ENCODE measurements at regions not wholly inside any gene's neighbourhood (a gene's known extent, or its start where the extent isn't known, plus 50 kb on each side); places are given as distances from the start of the nearest gene placed in this dataset.

DNA sequence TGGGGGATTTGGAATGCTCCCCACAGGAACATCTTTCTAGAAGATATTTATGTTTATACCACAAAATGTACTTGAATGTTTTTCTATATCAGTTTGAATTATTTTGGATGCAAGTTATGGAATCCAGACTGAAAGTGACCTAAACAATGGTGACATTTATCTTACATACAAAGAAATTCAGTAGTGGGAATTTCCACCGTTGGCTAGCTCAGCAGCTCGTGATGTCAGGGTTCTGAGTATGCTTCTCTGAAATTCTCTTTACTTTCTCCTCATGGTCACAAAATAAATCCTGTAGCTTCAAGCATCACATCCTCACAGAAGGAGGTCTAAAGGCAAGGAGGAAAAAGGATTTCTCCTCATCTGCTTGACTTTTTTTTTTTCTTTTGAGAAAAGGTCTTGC, 105.3 kb downstream of the AKAIN1 start:
- Mint-ChIP-seq H3K27me3 (no peaks in the 10 kb centered on the region), H3K4me1 (no peaks in the 10 kb centered on the region), H3K9me3 (no peaks in the 10 kb centered on the region), H3K4me3 (no peak overlapping the region), H3K36me3 (ENCODE audit: low read depth) (no peaks in the 10 kb centered on the region), H3K27ac (no peak overlapping the region)
- CTCF ChIA-PET = no interaction called here
- POLR2A ChIA-PET = no interaction called here
- DNase-seq = no peak

DNA sequence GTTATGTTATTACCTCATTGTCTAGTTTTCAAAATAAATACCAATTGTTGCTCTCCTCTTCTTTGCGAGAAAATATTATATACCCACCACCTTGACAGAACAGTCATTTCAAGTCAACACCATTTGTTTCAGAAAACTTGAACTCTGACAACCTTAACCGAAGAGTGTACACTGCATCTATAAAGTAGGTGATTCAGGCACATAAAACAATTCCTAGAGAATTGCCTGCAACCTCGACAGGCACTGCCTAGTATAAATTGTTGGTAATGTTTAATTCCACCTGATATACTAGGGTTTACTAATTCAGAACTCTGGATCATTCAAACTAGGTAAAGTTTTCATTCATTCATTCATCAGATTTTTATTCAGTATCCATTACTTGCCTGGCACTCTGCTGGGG, 121.8 kb downstream of the AKAIN1 start:
- POLR2A ChIA-PET = no interaction called here
- no peak overlapping the region for H3K4me3 Mint-ChIP-seq
- H3K9me3 Mint-ChIP-seq = no peaks in the 10 kb centered on the region
- H3K36me3 Mint-ChIP-seq (ENCODE audit: low read depth) = no peaks in the 10 kb centered on the region
- H3K27ac Mint-ChIP-seq = no peak overlapping the region
- DNase-seq = no peak
- no peaks in the 10 kb centered on the region for H3K27me3 Mint-ChIP-seq
- no peaks in the 10 kb centered on the region for H3K4me1 Mint-ChIP-seq
- CTCF ChIA-PET = no interaction called here

DNA sequence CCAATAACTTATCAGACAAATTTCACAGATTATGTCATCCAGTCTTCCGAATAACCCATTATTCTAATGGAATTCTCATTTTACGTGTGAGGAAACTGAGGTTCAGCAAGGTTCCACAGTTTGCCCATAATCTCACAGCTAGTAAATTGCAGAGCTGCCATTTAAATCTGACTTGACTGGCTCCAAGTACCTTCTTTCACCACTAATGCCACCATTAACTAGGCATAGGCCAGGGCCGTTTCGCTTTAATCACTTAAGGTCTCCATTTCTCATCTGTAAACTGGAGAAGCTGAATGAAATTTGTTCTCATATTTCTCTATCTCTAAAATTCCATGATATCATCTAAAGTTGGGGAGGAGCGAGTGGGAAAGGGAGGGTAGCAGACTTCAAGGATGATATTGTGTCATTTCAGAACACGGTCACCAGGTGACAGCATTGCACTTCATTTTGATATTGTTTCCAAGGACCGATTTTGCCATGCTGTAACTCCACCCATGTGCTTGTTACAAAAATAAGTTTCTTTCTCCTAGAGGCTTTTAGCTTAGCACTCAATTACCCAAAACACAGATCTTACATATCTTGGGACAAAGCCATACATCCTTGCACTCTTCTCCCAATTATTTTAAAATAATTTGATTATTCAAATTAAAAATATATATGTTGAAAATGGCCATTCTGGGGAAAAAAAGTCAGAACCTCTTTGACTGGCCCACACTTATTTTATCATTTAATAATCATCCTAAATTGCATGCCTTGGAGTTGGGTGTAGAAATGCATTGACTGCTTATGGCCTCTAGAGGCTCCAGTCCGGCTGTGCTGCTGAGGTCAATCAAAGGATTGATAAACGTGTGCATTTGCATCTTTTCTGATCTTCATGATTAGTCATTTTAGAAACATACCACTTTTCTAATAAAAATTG, 123.8 kb downstream of the AKAIN1 start:
- Mint-ChIP-seq H3K9me3 (no peaks in the 10 kb centered on the region), H3K4me3 (no peak overlapping the region), H3K27ac (no peak overlapping the region), H3K4me1 (no peaks in the 10 kb centered on the region), H3K27me3 (no peaks in the 10 kb centered on the region), H3K36me3 (ENCODE audit: low read depth) (no peaks in the 10 kb centered on the region)
- POLR2A ChIA-PET = no interaction called here
- CTCF ChIA-PET = interaction anchor here (1.8 kb wide), 1 partner anchor 15 kb away, joined by 9 read pairs; no protein-coding TSS in a partner anchor
- no peak for DNase-seq

DNA sequence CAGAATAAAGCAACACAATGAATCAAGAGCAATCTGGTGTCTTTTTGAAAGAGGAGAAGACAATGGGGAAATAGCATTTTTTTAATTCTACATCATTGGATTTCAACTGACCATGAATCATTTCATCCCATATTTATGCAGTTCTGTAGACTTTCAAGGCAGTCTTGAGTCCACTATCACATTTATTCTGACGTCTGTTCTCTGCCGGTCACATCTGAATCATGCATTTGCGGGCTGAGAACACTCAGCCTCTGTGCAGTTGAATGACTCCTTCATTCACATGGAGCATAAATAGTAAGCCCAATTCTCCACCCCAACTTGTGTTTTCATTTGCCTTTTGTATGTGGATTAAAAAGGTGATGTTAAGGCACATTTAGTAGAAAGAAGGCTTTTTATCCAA, 128.2 kb downstream of the AKAIN1 start:
- no peaks in the 10 kb centered on the region for H3K36me3 Mint-ChIP-seq (ENCODE audit: low read depth)
- ChIA-PET CTCF (interaction anchor here (1.1 to 1.4 kb wide), 2 partner anchors 10 to 12 kb away, joined by 3 read pairs; no protein-coding TSS in a partner anchor), POLR2A (no interaction called here)
- no peak overlapping the region for H3K4me3 Mint-ChIP-seq
- H3K9me3 Mint-ChIP-seq = no peaks in the 10 kb centered on the region
- H3K27ac Mint-ChIP-seq = no peak overlapping the region
- no peaks in the 10 kb centered on the region for H3K4me1 Mint-ChIP-seq
- H3K27me3 Mint-ChIP-seq = no peaks in the 10 kb centered on the region
- DNase-seq = no peak

DNA sequence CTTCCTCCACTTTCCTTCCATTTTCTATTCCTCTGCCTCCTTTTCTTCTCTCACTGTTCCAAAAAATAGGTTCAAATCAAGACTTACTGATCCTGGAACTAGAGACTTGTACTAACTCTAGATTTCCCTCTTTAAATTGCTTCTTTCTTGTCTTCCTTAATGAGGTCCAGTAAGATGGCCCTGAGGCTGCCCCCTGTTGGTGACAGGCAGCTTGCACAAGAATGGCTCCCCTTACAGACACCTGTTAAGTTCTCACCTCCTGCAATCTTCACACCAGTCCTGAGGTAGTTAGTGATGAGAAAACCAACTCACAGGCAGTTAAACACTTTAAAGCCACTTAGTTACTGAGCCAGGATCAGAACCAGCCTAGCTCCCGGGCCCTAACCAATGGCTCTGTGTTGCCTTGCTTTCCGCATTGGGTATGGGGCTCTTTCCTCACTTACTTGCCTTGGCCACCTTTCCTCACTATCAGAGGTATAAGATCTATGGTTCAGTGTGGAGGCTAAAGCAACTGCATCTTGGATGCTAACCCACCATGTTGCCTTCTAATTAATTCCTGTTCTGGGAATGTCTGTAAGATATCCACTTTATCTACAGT, 130.6 kb downstream of the AKAIN1 start:
- Mint-ChIP-seq H3K4me3 (no peak overlapping the region), H3K36me3 (ENCODE audit: low read depth) (no peaks in the 10 kb centered on the region), H3K9me3 (no peaks in the 10 kb centered on the region), H3K27ac (no peak overlapping the region), H3K4me1 (no peaks in the 10 kb centered on the region), H3K27me3 (no peaks in the 10 kb centered on the region)
- peak; percentile 19 for DNase-seq
- ChIA-PET POLR2A (no interaction called here), CTCF (no interaction called here)

DNA sequence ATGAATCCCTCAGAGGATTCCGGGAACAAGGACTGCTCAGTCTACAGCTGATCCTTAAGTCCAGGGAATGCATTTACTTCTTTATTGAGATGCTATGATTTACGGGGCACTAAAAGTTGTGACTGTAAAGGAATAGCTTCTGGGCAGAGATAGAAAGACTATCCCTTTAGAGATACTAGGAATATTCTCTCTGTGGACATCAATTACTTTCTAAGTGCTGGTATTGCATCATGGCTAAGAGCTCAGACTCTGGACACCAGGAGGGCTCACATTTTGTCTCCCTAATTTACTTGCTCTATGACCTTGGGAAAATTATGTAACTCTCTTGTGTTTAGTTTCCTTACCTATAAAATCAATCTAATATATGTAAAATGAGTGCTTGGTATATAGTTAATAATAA, 131.4 kb downstream of the AKAIN1 start:
- no peaks in the 10 kb centered on the region for H3K36me3 Mint-ChIP-seq (ENCODE audit: low read depth)
- H3K4me1 Mint-ChIP-seq = no peaks in the 10 kb centered on the region
- CTCF ChIA-PET = no interaction called here

DNA sequence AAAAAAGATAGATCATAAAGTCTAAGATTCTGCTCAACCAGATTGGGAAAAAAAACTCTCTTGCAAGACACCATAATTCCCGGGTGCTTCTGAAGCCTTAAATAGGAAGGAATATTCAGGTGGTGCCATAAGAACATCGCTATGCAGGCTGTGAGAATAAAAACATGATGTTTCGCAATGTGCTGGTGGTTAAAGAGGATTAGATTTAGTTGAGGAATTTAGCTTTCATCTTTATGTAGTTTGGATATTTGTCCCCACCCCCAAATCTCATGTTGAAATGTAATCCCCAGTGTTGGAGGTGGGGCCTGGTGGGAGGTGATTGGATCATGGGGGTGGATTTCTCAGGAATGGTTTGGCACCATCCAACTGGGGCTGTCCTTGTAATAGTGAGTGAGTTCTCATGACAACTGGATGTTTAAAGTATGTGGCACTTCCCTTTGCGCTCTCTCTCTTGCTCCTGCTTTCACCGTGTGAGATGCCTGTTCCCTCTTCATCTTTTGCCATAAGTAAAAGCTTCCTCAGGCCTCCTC, 132.2 kb downstream of the AKAIN1 start:
- Mint-ChIP-seq H3K9me3 (no peaks in the 10 kb centered on the region), H3K36me3 (ENCODE audit: low read depth) (no peaks in the 10 kb centered on the region), H3K4me1 (no peaks in the 10 kb centered on the region), H3K4me3 (no peak overlapping the region), H3K27ac (no peak overlapping the region), H3K27me3 (no peaks in the 10 kb centered on the region)
- CTCF ChIA-PET = no interaction called here
- DNase-seq = no peak
- POLR2A ChIA-PET = no interaction called here

More for the DNA sequence above, 131.4 kb downstream of the AKAIN1 start:
- H3K9me3 Mint-ChIP-seq = no peaks in the 10 kb centered on the region
- POLR2A ChIA-PET = no interaction called here
- no peak for DNase-seq
- H3K4me3 Mint-ChIP-seq = no peak overlapping the region
- H3K27me3 Mint-ChIP-seq = no peaks in the 10 kb centered on the region
- H3K27ac Mint-ChIP-seq = no peak overlapping the region

DNA sequence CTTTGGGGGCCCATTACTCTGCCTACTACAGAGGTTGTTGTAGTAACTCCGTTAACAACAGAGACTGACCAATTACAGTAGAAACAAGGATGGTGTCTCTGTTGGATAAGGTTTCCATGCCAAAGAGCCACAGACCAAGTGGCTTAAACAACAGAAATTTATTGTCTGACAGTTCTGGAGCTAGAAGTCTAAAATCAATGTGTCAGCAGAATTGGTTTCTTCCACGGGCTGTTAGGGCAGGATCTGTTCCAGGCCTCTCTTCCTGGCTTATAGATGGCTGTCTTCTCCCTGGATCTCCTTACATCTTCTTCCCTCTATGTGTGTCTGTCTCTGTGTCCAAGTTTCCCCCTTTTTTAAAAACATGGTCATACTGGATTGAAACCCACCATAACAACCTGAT, 135.3 kb downstream of the AKAIN1 start:
- Mint-ChIP-seq H3K9me3 (no peaks in the 10 kb centered on the region), H3K4me1 (peaks cover 17% of the 10 kb centered on the region), H3K27ac (no peak overlapping the region), H3K4me3 (no peak overlapping the region), H3K36me3 (ENCODE audit: low read depth) (no peaks in the 10 kb centered on the region), H3K27me3 (peaks cover 3% of the 10 kb centered on the region)
- CTCF ChIA-PET = no interaction called here
- POLR2A ChIA-PET = no interaction called here
- DNase-seq = no peak

DNA sequence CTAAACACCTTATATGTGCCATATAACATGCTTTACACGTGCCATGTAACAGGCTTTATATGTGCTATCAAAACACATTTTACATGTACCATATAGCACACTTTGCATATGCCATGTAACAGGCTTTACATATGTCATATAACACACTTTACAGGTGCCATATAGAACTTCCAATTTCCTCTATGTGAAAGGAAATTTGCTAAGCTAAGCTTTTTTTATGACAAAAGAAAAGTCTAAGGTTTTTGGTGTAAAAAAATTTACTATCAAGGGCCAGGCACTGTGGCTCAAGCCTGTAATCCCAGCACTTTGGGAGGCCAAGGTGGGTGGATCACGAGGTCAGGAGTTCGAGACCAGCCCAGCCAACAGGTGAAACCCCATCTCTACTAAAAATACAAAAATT, 136.5 kb downstream of the AKAIN1 start:
- ChIA-PET CTCF (interaction anchor here (5.0 kb wide), 1 partner anchor 953 kb away, joined by 42 read pairs; no protein-coding TSS in a partner anchor), POLR2A (no interaction called here)
- Mint-ChIP-seq H3K4me3 (no peak overlapping the region), H3K4me1 (peaks cover 17% of the 10 kb centered on the region), H3K36me3 (ENCODE audit: low read depth) (no peaks in the 10 kb centered on the region), H3K27me3 (peaks cover 3% of the 10 kb centered on the region), H3K9me3 (no peaks in the 10 kb centered on the region), H3K27ac (no peak overlapping the region)
- no peak for DNase-seq

DNA sequence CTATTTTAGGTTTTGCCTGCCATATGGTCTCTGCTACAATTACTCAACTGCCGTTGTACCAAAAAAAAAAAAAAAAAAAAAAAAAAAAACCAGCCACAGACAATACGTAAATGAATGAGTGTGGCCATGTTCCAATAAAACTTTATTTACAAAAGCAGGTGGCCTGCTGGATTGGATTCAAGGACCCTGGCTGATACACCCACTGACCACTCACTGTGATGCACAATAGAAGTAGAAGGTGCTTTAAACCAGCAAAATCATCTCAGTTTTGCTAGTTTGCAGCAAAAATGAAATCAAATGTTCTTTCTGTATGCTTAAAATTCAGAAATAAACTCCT, 137.4 kb downstream of the AKAIN1 start:
- H3K36me3 Mint-ChIP-seq (ENCODE audit: low read depth) = no peaks in the 10 kb centered on the region
- H3K27me3 Mint-ChIP-seq = peaks cover 3% of the 10 kb centered on the region
- no peak overlapping the region for H3K27ac Mint-ChIP-seq
- ChIA-PET CTCF (interaction anchor here (2.4 to 5.0 kb wide), 2 partner anchors 14 to 952 kb away, joined by 9 to 42 read pairs; no protein-coding TSS in a partner anchor), POLR2A (no interaction called here)
- H3K9me3 Mint-ChIP-seq = no peaks in the 10 kb centered on the region
- DNase-seq = no peak
- peaks cover 17% of the 10 kb centered on the region for H3K4me1 Mint-ChIP-seq
- H3K4me3 Mint-ChIP-seq = no peak overlapping the region

DNA sequence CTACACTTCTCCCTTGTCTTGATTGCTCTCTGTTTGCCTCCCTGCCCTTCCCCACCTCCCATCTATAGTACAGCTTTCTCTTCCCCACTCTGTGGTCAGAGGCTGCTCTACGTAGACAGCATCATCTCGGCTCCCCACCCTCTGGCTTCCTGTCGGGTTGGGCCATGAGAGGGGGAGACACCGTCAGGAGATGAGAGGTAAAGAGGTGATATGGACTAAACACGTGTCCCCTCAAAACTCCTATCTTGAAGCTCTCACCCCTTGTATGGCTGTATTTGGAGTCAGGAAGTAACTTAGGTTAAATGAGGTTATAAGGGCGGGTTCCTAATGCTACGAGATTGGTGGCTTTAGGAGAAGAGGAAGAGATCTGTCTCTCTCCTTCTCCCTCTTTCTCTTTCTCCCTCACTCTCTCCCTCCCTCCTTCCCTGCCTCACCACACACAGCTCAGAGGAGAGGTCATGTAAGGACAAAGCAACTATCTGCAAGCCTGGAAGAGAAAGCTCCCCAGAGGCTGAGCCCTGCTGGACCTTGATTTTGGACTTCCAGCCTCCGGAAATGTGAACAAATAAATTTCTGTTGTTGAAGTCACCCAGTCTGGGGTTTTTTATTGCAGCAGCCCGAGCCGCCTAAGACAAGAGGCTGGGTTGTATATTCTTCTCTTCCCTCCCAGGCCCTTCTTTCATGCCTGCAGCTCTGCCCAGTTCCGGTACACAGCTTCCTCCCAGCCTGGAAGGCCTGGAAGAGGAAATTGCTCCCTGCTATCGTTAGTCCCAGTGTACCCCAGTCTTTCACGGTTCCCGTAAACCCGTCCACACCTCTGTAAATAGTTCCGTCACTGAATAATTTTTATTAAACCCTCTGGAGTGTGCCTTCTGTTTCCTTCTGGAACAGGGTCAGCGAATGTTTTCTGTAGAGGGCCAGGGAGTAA, 138.0 kb downstream of the AKAIN1 start:
- peak; percentile 33 for DNase-seq
- Mint-ChIP-seq H3K4me3 (no peak overlapping the region), H3K9me3 (no peaks in the 10 kb centered on the region), H3K27ac (peak overlapping the region; percentile 22), H3K4me1 (peaks cover 17% of the 10 kb centered on the region), H3K27me3 (peaks cover 3% of the 10 kb centered on the region), H3K36me3 (ENCODE audit: low read depth) (no peaks in the 10 kb centered on the region)
- CTCF ChIA-PET = interaction anchor here (0.6 to 5.0 kb wide), 4 partner anchors 9 to 959 kb away, joined by 3 to 42 read pairs (median 6); no protein-coding TSS in a partner anchor
- POLR2A ChIA-PET = no interaction called here

DNA sequence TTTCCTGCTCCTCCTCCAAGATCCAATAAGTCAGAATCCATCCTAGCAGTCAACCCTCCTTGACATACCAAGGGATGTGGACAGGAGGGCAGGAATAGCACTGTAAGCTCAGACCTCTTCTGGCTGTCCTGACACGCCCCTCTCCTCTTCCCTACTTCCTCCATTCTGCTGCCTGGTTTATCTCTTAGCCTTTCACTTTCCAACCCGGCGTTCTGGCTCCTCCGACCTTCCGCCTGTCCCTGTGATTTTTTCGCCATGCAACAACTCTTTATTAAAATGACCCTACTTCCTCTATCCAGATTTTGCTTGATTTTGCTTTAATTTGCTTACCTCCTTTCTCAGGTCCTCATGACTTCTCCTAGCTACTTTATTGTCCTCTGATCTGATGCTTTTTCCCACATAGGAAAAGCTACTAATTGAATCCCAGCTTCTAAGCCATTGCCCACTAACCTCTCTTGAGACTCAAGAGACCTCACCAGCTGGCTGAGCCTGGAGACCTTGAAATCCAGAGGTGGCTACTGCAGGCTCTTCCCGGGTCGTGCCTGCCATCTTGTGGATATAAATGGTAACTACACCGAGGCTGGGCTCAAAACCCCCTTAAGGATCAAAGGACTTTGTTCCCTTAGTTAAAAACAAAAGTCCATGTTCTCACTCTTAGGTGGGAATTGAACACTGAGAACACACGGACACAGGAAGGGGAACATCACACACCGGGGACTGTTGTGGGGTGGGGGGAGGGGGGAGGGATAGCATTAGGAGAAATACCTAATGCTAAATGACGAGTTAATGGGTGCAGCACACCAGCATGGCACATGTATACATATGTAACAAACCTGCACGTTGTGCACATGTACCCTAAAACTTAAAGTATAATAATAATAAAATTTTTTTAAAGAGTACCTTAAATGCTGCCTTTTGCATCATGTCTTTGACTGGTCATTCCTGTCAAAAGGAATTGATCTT, 139.4 kb downstream of the AKAIN1 start:
- Mint-ChIP-seq H3K36me3 (ENCODE audit: low read depth) (no peaks in the 10 kb centered on the region), H3K27ac (no peak overlapping the region), H3K27me3 (peaks cover 3% of the 10 kb centered on the region), H3K4me1 (peaks cover 17% of the 10 kb centered on the region), H3K4me3 (no peak overlapping the region), H3K9me3 (no peaks in the 10 kb centered on the region)
- peak; percentile 52 for DNase-seq
- ChIA-PET CTCF (interaction anchor here (0.6 to 5.0 kb wide), 8 partner anchors 9 to 950 kb away, joined by 3 to 42 read pairs (median 4); no protein-coding TSS in a partner anchor), POLR2A (no interaction called here)
